ENCODE measurements at regions not wholly inside any gene's neighbourhood (a gene's known extent, or its start where the extent isn't known, plus 50 kb on each side); places are given as distances from the start of the nearest gene placed in this dataset.

DNA sequence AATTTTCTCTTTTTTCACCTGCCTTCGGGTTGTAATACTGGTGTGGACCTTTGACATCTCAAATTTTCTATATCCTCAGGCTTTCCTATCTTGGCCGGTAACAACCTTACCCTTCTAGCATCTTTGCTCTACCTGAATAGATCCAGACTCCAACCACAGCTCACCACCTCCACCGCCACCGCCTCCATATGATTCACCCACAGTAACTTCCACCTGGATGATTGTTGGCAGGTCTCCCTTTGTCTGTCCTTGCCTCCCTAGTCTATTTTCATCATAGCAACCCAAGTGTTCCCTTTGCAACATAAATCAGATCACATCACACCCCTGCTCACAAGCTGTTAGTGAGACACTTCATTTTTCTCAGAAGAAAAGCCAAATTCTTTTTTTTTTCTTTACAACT, 525.8 kb upstream of the POU3F2 start:
- Histone ChIP-seq H3K27me3 (ENCODE audit: insufficient read depth, low read length) (no peaks in the 10 kb centered on the region), H3K27ac (ENCODE audit: low read depth, low read length) (no peak overlapping the region), H3K4me2 (ENCODE audit: low read length) (no peak overlapping the region), H3K9ac (ENCODE audit: low read length) (no peak overlapping the region), H3K79me2 (ENCODE audit: insufficient read depth, low read length) (no peaks in the 10 kb centered on the region), H3K4me3 (replicated peaks in 1 of 2; ENCODE audit: low read depth in 1 of 2, low read length in 2 of 2) (no peak overlapping the region), H3K4me1 (ENCODE audit: control insufficient read depth in 1 of 2, insufficient read depth in 2 of 2, low read length in 2 of 2) (no peaks in the 10 kb centered on the region), H4K20me1 (ENCODE audit: insufficient read depth) (no peaks in the 10 kb centered on the region), H3K36me3 (ENCODE audit: control insufficient read depth in 1 of 2, insufficient read depth in 2 of 2, low read length in 2 of 2) (no peaks in the 10 kb centered on the region), H2AFZ (ENCODE audit: low read depth, low read length, poor library complexity, severe bottlenecking) (no peak overlapping the region), H3K9me2 (ENCODE audit: insufficient read depth) (no peaks in the 10 kb centered on the region; the same call in 1 of the 2 replicates), H3K9me3 (ENCODE audit: control insufficient read depth in 1 of 2, insufficient read depth in 1 of 2, low read depth in 1 of 2, low read length in 2 of 2) (no peaks in the 10 kb centered on the region)
- intact Hi-C loops (cut with micrococcal nuclease), result no loop called here
- POLR2A ChIA-PET, result no interaction called here
- CTCF ChIA-PET, result no interaction called here
- RAD21 ChIA-PET (ENCODE audit: low non-redundant PET in 1 of 2, low total read pairs in 2 of 2, uncharacterized antibody in 2 of 2, unreplicated experiment in 2 of 2), result no interaction called here
- no peak for DNase-seq (ENCODE audit: low read depth, low spot score)
- BruUV-seq (replicated peaks), result no TSS peak
- TF ChIP-seq, protein P1, sequence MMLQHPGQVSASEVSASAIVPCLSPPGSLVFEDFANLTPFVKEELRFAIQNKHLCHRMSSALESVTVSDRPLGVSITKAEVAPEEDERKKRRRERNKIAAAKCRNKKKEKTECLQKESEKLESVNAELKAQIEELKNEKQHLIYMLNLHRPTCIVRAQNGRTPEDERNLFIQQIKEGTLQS (IDR thresholded peaks at IDR 0.05), result no peak
- no peak for TF ChIP-seq POLR2A (IDR thresholded peaks at IDR 0.05; ENCODE audit: borderline replicate concordance, extremely low read depth, insufficient read depth, insufficient read length)
- no peak for TF ChIP-seq EZH2phosphoT487 (IDR thresholded peaks at IDR 0.05; ENCODE audit: borderline replicate concordance)
- TF ChIP-seq ZNF274 (IDR thresholded peaks at IDR 0.05; ENCODE audit: low read depth, low read length), result no peak
- TF ChIP-seq, protein P2, sequence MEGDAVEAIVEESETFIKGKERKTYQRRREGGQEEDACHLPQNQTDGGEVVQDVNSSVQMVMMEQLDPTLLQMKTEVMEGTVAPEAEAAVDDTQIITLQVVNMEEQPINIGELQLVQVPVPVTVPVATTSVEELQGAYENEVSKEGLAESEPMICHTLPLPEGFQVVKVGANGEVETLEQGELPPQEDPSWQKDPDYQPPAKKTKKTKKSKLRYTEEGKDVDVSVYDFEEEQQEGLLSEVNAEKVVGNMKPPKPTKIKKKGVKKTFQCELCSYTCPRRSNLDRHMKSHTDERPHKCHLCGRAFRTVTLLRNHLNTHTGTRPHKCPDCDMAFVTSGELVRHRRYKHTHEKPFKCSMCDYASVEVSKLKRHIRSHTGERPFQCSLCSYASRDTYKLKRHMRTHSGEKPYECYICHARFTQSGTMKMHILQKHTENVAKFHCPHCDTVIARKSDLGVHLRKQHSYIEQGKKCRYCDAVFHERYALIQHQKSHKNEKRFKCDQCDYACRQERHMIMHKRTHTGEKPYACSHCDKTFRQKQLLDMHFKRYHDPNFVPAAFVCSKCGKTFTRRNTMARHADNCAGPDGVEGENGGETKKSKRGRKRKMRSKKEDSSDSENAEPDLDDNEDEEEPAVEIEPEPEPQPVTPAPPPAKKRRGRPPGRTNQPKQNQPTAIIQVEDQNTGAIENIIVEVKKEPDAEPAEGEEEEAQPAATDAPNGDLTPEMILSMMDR (IDR thresholded peaks at IDR 0.05 in 2 of 3, conservative IDR thresholded peaks at IDR 0.05 in 1 of 3; ENCODE audit: borderline replicate concordance in 1 of 3, insufficient read depth in 1 of 3, low read depth in 2 of 3, low read length in 2 of 3), result no peak
- TF ChIP-seq EGR1 (IDR thresholded peaks at IDR 0.05; ENCODE audit: low read depth), result no peak
- no peak for TF ChIP-seq CBX3 (IDR thresholded peaks at IDR 0.05; ENCODE audit: low read depth)
- no peak for TF ChIP-seq EZH2 (IDR thresholded peaks at IDR 0.05)
- no peak for TF ChIP-seq TCF7L2 (IDR thresholded peaks at IDR 0.05; ENCODE audit: borderline replicate concordance, extremely low read depth, insufficient read depth, insufficient read length)
- no peak for TF ChIP-seq YY1 (IDR thresholded peaks at IDR 0.05; ENCODE audit: extremely low read depth, insufficient replicate concordance, low read depth, low read length)
- TF ChIP-seq SP1 (IDR thresholded peaks at IDR 0.05; ENCODE audit: low read depth), result no peak
- TF ChIP-seq, protein P3, sequence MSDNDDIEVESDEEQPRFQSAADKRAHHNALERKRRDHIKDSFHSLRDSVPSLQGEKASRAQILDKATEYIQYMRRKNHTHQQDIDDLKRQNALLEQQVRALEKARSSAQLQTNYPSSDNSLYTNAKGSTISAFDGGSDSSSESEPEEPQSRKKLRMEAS (IDR thresholded peaks at IDR 0.05), result no peak
- TF ChIP-seq, protein P4, sequence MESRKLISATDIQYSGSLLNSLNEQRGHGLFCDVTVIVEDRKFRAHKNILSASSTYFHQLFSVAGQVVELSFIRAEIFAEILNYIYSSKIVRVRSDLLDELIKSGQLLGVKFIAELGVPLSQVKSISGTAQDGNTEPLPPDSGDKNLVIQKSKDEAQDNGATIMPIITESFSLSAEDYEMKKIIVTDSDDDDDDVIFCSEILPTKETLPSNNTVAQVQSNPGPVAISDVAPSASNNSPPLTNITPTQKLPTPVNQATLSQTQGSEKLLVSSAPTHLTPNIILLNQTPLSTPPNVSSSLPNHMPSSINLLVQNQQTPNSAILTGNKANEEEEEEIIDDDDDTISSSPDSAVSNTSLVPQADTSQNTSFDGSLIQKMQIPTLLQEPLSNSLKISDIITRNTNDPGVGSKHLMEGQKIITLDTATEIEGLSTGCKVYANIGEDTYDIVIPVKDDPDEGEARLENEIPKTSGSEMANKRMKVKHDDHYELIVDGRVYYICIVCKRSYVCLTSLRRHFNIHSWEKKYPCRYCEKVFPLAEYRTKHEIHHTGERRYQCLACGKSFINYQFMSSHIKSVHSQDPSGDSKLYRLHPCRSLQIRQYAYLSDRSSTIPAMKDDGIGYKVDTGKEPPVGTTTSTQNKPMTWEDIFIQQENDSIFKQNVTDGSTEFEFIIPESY (IDR thresholded peaks at IDR 0.05; ENCODE audit: extremely low read depth, insufficient replicate concordance, low read length), result no peak
- TF ChIP-seq POLR2AphosphoS5 (IDR thresholded peaks at IDR 0.05; ENCODE audit: low read depth, low read length), result no peak
- TF ChIP-seq ELF1 (IDR thresholded peaks at IDR 0.05; ENCODE audit: borderline replicate concordance, low read depth), result no peak
- TF ChIP-seq CEBPB (IDR thresholded peaks at IDR 0.05; ENCODE audit: low read depth), result no peak
- TF ChIP-seq JUND (IDR thresholded peaks at IDR 0.05), result no peak
- TF ChIP-seq FOSL1 (IDR thresholded peaks at IDR 0.05; ENCODE audit: low read depth), result no peak
- ATAC-seq, result no peak

Measured in HCT116 (cell line).